Breast epithelium (tissue), 3 donors: ENCODE measurements at regions not wholly inside any gene's neighbourhood (a gene's known extent, or its start where the extent isn't known, plus 50 kb on each side); places are given as distances from the start of the nearest gene placed in this dataset.

ENCODE experiments used
- CTCF ChIP-seq, 3 donors: fragments of 450-650 bp; IDR thresholded peaks; one replicate each; pipeline ENCODE4 v1.5.1; 2016 to 2017; ENCODE audit warnings: antibody characterized with exemption in 3 of 3, mild to moderate bottlenecking in 3 of 3, moderate library complexity in 3 of 3
- POLR2A ChIP-seq: fragments of 450-650 bp; IDR thresholded peaks from one replicate; pipeline ENCODE4 v1.6.1; 2016; ENCODE audit warnings: antibody characterized with exemption, mild to moderate bottlenecking, moderate library complexity
- POLR2AphosphoS5 ChIP-seq, 3 donors: sonication (generic); formaldehyde crosslinking; IDR thresholded peaks; one replicate each; pipeline ENCODE4 v1.6.1; 2017; ENCODE audit warnings: antibody characterized with exemption in 3 of 3

- no peak for TF ChIP-seq CTCF (IDR thresholded peaks at IDR 0.05)
- no peak for TF ChIP-seq POLR2A
- no peak for TF ChIP-seq POLR2AphosphoS5 (IDR thresholded peaks at IDR 0.05)
These were observed 622.6 kb downstream of the LRFN5 start for GRCh38 chr14:42229294-42229693.
